NOMO-1 treated with DMSO at 0.1 percent for 48 hours (cell line): ENCODE measurements at regions not wholly inside any gene's neighbourhood (a gene's known extent, or its start where the extent isn't known, plus 50 kb on each side); places are given as distances from the start of the nearest gene placed in this dataset.
"Not testable (repeated sequence)": the region's sequence is repeated elsewhere in the genome, so short reads cannot be mapped to it uniquely, and the experiment has no call there.

Experiments
- DNase-seq: peaks from one replicate; lab custom pipeline; 2025; ENCODE audit not compliant: unreplicated experiment; lab: John Stamatoyannopoulos, UW

DNA sequence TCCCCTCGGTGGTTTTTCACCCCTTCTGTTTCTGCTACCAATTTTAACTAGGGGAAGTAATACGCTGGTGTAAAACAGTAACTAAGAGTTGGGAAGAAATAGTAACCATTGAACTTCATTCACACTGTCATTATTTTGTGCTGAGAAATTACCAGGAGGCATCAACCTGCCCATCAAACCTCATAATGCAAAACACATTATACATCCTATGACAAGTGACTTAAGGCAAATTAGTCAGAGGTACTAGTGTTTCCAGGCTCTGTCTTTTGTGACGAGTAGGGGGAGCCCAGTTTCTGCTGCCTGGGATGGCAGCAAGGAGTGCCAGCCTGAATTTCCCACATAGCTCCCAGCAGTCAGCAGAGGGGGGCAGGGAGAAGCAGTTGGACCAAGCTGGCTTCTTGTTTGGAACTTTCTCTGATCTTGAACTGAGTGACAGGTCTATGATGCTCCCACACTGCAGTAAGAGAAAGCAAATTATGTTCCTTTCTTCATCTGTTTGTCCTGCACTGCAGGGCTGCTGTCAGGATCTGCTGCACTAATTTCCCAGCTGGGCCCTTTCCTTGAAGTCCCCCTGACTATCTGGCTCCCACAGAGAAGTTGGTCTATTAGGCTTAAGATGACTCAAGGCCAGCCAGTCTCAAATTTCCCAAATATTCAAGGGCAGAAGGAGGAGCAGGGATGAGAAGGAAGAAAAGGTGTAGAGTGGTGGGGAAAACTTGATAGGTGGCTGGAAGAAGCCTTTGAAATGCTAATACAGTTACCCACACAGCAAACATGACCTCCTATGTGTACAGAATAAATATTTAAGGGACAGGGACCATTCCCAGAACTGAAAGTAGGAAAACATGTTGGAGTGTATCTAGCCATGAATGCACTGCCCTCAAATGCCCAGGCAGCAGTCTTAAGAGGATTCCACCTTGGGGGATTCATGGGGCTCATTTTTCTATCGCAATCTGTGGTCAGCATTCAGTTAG, 322.8 kb downstream of the SEC16B start:
- no peak for DNase-seq

DNA sequence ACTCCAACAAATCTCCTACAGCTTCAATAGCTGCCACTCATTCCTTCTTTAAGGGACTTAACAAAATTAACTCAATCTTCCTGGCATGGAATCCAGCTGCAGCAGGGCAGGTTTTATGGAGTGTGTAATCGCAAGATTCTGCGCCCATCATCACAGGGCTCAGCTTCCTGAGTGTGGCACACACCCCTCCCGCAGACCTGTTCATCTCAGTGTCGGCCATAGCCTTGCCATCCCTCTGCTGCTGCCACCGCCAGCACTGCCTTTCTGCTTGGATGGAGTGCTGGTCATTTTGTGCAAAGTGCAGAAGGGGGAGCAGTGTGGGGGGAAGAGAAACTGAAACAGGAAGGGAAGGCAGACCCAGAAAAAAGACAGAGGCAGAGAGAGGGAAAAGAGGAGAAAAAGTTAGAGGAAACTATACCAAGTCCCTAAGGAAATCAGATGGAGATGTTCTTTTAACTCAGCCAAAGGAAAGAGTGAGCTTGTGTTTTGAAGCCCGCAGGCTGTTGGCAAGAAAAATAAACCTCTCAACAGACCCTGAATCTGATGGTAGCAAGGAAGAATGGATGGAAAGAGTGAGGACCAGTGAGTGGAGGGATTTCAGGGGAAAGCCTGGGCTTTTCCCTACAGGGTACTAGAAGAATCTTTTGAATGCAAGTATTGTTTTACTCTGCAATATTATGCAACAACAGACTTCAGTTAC, 324.2 kb downstream of the SEC16B start:
- DNase-seq: no peak

DNA sequence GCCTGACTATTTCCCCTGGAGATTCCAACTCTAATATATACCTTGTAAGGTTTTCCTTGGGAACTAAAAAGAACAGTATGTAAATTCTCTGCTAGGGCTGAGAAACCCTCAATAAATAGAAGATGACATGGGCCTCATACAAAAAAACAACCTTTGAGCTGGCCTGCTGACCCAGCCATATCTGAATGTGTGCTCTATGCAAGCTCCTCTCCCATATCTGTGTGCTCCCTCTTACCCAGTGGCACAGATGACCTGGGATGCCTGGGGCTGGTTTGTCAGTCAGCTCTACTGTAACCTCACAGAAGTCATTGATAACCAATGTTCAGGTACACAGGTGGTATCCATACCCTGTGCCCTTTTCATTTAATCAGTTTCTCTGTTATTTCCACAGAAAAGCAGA, 329.2 kb downstream of the SEC16B start:
- DNase-seq: no peak

DNA sequence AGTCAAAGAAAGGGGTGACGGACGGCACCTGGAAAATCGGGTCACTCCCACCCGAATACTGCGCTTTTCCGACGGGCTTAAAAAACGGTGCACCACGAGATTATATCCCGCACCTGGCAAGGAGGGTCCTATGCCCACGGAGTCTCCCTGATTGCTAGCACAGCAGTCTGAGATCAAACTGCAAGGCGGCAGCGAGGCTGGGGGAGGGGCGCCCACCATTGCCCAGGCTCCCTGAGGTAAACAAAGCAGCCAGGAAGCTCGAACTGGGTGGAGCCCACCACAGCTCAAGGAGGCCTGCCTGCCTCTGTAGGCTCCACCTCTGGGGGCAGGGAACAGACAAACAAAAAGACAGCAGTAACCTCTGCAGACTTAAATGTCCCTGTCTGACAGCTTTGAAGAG, 335.7 kb downstream of the SEC16B start:
- not testable (repeated sequence) for DNase-seq

DNA sequence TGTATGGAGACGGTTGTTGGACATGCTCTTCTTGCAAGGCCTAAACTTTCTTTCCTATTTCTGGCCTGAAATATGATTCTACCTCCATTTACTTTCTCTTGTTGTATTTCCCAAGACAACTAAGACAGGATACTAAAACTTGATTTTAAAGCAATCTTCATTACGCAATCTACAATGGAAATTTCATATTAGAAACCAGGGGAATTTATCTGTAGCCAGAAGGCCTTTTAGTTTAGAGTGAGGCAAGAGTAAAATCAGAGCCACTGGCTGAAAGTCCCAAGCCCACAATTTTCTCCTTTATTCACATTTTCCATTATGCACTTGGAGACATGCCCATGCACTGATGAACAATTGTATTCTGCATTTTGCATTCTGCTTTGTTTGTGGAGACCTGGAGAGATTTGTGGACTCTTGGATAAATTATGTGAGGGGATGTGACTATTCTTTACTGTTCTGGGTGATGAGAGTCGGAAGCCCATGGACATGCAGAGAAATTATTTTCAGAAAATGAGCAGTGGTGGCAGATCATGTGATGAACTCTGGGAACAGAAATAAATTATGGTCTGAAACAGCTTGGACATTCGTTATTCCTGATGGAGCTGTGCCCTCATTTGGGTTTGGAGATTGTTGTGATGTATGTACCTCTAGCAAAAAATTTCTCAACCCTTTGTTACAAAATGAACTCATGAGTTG, 336.8 kb downstream of the SEC16B start:
- DNase-seq: no peak

DNA sequence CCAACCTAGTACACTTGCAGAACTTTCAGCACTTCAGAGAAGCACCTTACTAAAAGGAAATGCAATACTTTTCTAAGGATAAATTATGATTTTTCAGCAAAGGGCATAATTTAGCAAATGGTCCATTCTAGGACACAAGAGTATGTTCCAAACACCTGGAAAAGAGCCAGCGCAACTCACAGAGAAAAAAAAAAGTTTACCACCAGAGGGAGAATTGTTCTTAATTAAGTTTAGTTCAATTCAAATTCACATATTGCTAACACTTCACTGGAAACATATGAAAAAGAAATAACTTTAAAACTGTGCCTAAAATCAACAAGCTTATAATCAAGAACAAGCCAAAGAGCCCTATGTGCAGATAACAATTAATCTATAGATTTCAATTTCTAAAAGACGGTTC, 338.1 kb downstream of the SEC16B start:
- DNase-seq: no peak

DNA sequence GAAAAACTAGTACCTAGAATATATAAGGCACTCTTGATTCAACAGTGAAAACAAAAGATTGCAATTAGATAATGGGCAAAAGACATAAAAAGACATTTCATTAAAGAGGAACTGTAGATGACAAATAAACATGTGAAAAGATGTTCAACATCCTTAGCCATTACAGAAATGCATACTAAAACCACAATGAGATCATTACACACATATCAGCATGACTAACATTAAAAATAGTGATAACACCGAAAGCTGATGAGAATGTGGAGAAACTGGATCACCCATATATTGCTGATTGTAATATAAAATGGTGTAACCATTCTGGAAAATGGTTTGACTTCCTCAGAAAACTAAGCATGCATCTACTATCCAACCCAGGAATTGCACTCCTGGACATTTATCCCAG, 340.3 kb downstream of the SEC16B start:
- DNase-seq: no peak

DNA sequence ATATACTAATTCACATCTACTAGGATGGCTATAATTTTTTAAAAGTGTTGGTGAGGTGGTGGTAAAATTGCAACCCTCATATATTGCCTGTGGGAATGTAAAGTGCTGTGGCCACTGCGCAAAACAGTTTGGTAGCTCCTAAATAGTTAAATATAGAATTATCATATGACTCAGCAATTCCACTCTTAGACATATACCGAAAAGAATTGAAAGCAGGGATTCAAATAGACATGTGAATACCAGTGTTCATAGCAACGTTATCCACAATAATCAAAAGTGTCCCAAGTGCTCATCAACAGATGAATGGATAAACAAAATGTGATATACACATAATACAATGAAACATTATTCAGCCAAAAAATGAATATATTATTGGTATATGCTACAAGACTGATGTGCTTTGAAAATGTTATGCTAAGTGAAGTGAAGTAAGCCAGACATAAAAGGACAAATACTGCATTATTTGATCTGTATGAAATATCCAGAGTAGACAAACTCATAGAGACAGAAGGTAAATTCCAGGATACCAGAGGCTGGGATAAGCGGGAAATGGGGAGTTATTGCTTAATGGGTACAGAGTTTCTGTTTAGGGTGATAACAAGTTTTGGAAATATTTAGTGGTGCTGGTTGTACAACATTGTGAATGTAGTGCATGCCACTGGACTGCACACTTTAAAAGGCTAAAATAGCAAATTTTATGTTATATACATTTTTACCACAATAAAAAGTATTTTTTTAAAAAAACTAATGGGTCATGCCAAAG, 342.5 kb downstream of the SEC16B start:
- no peak for DNase-seq

DNA sequence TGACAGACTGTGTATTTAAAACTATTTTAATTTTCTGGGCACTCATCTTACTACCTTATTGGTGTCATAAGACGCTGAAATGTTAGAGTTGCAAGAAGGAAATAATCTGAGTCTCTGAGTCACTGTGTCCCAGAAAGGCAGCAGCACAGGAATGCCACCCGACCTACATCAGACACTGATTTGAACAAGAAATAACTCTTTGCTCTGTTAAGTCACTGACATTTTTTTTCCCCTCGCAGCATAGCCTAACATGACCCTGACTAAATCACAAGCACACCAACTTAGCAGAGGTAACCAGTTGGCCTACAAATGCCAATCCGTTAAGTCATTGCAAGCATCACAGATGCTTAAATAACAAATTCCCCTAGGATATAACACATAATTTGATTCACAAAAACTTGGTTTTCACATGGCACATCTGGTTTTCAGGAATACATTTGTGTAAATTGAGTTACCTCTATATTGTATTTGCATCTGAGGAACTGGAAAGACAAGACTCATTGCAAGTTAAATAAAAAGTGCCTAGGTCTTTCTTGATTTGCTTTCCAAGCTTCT, 349.1 kb downstream of the SEC16B start:
- DNase-seq: no peak

DNA sequence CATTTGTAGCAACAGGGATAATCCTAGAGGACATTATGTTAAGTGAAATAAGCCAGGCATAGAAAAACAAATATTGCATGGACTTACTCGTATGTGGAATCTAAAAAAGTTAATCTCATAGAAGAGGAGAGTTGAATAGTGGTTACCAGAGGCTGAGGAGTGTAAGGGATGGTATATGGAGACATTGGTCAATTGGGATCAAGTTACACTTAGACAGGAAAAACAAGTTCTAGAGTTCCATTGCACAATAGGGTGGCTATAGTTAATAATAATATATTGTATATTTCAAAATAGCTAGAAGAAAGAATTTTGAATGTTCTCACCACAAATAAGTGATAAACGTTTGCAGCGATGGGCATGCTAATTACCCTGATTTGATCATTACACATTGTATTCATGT, 354.6 kb downstream of the SEC16B start:
- no peak for DNase-seq

DNA sequence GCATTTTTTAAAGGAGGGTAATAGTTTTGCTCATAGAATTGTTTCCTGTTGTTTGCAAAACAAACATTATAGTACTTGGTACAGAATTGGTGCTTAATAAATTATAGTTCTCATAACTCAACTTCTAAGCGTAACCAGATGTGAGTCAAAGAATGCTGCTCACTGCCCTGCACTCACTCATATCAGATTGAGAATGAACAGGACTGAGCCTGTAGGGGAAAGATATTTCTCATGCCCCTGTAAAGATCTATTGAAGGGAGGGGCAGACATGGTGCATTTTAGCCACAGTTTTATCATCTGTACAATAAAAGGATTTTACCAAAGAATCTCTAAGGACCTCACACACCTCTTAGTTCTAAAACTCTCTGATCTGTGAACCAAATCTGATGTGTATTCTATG, 358.5 kb downstream of the SEC16B start:
- no peak for DNase-seq

DNA sequence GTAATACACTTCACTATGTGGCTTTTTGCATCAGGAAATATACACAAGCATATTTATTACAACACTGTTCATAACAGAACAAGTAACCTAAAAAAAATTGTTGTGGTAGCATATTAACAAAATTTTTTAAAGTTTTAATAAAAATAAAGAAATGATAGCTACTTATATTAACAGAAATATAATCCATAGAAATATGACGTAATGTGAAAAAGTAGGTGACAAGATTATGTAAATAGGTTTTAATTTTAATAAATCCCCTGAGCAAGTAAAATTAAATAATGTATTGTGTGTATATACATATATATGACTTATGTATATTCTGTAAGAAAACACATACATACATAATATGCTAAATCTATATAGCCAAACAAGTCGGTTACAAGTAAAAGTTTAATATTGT, 359.9 kb downstream of the SEC16B start:
- no peak for DNase-seq

DNA sequence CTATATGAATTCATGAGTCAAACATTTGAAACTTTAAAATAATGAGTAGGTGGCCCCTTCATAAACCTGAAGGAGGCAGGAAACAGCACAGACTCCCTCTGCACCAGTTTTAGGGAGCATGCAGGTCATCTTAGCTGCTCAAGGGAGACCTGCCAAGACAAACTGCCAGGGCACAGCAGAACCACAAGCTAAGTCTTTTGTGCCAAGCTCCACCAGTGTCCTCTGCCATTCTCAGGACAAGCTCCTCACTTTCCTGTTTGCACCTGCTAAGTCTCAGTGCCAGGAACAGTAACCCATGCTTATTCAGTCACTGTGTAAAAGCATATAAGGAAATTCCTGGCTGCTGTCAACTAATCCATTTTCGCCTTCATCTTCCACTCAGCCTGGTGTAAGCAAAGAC, 368.9 kb downstream of the SEC16B start:
- no peak for DNase-seq

DNA sequence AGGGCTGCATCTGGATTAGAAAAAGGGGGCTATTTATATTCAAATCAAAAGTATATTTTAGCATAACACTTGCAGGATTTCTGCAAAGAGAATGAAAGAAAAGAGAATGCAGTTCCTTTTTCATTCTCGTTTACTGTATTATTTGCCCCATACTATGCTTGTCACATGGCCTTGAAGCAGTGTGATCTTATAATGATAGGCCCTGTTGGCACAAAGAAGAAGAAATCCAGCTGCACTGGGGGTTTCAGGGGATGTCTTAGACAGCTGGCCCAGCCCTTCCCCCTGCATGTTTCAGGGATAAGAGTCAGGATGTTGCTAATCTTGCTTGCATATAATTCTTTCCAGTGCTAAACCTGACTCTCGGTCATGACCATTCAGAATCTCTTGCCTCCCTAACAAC, 369.5 kb downstream of the SEC16B start:
- no peak for DNase-seq

DNA sequence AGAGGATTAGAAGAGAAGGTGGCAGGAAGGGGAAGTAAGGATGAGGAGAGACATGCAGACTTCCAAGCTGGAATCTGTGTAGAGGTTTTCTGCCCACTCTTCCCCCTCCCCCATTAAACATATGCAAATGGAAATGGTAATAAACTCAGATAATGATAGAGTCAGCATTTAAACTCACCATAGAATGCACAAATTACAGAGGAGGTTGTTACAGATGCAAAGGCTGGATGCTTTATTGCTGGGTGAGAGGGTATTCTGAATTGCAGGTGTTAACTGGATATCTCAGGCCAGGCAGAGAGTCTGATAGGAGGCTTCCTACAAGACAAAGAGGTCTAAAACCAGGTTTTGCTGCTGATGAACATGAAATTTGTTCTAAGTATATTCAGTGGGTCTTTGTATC, 372.5 kb downstream of the SEC16B start:
- DNase-seq: no peak

DNA sequence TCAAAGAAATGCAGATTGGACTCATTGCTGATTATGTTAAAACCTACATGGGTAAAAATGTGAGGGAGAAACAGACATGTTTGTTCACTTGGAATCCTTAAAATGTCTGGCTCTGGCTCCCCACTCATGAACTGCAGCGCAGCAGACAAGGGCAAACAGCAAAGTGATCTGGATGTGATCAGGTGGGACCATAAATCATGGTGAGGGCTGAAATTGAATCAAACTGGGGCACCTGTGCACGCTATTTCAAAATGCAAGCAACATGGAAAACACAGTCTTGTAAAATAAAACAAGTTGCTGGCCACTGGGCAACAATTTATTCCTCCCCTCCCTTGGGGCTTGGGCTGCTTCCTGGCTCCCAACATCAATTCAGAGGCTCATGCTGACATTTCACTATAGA, 373.4 kb downstream of the SEC16B start:
- no peak for DNase-seq

DNA sequence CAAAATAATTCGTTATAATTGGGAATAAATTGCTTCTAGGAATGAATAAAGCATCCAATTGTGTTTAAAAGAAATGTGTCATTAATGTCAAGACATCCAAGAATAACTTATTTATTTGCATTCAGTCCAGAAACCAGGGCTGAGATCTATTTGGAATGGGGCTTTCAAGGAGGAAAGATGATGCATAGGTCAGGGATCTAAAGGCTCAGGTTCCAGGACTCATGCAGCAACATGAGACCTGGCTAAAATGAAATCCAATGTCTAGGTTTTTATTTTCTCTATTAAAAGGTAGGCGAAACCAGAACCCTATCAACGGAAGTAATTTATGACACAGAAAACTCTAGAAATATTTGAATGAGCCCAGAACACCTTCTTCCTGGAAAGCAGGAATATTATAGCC, 376.8 kb downstream of the SEC16B start:
- DNase-seq: no peak

DNA sequence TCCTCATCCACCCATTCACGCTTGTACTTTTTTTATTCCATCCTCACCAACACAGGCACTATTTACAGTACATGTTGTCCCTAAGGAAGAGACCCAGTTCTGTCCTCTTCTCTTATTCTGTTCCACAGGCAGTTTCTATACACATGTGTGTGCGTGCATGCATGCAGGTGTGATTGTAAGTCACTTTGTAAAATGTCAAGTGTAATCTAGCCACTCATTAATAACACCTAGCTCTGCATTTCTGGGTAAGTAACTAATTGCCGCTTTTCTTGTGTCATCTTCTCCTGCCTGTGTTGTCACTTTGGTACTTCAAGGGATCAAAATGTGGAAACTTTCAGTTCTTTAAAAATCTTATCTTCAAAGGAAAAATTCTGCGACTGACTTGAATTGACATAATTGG, 377.2 kb downstream of the SEC16B start:
- no peak for DNase-seq

DNA sequence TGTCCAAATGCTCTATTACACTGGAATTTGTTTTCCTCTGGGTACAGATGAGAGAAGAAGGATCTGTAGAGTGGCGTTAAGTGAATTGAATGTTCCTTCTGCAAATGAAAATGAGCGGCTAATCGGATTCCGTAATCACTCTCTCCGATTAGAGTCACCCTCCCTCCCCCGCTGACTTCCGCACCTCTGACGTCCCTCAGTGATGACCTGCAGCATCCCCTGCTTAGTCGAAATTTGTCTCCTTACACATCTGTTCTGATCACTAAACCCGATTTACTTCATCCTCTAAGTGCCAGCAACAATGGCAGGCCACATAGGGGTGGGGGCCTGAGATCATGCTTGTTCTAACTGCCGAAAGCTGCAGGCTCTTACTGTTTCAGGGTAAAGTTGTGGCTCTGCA, 378.7 kb downstream of the SEC16B start:
- DNase-seq: peak; percentile 77

DNA sequence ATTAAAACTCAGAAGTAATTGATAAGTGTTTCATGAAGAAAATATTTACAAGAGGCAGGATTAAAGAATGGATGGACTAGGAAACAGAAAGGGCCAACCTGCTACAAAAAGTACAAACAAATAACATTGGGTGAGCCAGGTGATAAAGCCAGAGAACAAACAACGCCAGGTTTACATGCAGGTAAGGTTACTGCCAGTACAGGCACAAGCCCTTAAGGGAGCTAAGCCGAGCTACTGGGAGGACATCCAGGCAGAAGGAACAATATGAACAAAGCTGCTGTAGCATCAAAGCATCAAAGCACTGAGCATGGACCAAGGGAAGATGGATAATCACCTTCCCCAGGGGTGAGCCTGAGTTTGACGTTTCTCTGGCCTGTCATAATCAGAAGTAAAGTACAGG, 380.7 kb downstream of the SEC16B start:
- DNase-seq: no peak

DNA sequence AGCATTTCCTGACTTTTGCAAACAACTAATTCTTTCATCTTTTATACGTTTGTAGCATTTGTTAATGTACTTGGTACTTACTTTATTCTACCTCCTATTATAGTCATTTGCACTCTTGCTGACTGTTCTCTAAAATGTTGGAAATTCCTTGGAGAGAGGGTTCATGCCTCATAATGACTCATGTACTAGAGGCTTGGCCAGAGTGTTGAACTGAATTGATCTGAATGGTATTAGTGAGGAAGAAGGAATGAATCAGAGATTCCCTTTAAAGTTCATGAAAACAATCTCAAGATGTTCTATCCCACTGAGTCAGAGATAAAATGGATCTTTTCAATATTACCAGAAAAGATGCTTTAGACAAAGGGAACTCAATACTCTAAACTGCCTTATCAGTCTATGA, 383.4 kb downstream of the SEC16B start:
- no peak for DNase-seq
